ENCODE measurements at regions not wholly inside any gene's neighbourhood (a gene's known extent, or its start where the extent isn't known, plus 50 kb on each side); places are given as distances from the start of the nearest gene placed in this dataset.

DNA sequence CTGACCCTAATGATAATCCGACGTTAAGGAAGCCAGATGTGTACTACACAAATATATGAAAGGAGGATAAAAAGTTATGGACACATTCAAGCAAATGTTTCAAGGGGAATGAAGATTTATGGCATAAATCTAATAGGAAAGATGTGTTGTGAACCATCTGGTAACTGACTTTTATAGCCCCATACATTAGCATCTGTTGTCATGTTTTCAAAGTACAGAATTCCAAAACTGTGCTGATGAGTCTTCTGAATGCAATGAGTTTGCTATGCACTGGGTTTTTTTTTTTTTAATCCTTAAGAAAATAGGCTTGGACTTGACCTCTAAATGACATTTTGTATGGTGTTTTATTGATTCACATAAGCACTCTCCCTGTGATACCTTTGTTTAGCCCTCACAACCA lies 158.5 kb upstream of the ESRRG start:
- no peak for DNase-seq (ENCODE audit: low read depth)

DNA sequence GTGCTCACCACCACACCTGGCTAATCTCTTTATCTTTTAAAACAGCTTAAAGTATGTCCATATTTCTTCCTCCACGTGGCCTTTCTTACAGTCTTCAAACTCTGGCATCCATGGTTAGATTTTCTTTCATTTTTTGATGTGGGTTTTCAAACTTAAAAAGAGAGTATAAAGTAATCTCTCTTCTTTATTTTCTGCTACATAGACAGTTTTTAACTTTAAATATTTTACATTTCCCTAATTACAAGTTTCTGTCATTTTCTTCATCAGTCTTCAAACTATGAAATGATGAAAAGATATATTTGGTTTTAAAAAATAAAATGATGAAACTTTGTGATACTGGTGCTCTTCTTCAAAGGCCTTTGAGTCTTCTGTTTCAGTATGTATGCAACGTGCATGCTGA lies 143.5 kb upstream of the ESRRG start:
- DNase-seq (ENCODE audit: low read depth) = no peak

DNA sequence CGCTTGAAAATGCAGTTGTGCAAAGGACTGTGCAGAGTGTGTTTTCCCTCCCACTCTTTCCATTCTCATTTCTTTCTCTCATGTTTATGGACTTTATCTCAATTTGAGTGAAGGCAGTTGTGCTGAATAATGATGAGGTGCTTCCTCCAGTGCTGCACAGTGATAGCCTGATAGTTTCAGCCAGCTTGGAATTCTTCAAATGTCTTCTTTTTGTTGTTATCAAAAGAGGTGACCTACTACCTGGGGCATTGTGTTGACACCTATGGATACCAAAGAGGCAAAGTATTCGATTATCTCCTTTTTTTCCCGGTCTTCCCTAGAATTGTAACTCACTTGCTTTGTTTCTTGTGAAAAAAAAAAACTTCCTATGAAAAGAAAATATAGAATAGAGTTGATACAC lies 132.6 kb upstream of the ESRRG start:
- DNase-seq (ENCODE audit: low read depth) = no peak

DNA sequence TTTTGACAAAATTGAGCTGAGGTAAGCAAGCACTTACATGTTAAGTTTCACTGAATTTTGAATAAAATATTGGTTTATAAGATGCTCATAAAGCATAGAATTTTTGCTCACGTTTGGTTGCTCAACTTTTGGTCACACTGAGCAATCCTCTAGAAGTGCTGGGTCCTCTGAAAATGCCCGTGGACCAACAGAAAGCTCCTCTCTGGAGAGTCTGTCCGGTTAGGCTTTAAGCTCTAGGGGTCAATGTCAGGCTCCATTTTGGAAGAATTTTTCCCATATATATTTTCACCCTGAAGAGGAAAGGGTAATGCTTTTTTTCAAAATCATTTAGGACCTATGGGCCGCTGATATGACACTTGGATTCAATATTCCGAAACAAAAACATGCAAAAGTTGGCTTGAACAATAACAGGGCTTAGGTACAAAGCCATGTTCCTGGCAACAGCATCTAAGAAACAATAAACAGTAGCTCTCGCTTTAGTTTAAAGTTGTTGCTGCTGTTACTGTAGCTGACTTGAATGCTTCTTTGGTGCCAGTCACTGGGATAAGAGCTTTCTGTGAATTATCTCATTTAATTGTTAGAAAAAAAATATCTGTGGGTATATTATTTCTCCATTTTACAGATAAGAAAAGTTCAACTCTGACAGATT lies 131.7 kb upstream of the ESRRG start:
- DNase-seq (ENCODE audit: low read depth) = no peak

DNA sequence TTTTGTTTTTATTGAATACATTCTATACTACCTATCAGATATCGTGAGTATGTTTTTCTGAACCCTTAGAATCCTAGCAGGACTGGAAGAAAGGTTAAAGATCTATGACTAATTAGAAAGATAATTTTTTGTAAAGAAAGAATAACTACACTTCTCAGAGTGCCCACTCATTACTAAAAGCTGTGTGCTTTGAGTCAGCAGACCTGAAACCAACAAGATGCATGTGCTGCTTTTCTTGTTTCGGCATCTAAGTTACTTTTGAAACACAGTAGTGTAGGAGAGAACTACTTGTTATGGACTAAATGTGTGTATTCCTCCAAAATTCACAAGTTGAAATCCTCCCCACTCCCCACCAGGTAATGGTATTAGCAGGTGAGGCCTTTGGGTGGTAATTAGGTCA lies 127.8 kb upstream of the ESRRG start:
- no peak for DNase-seq (ENCODE audit: low read depth)

DNA sequence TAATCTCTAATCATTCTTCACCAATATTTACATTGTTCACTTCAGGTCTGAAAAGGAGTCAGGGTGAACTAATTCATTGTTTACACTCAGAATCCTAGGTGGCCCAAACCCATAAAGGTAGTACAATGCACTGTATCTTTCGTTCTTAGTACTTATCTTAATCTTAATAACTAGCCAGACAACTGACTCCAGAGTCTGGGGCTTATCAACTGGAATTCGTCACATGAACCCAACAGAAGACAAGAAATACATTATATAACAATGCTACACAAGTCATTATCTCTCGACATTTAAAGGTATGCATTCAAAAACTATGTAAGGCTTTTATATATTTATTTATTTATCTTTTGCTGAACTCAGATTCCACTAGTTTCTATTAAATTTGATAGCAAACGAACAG lies 125.9 kb upstream of the ESRRG start:
- no peak for DNase-seq (ENCODE audit: low read depth)

DNA sequence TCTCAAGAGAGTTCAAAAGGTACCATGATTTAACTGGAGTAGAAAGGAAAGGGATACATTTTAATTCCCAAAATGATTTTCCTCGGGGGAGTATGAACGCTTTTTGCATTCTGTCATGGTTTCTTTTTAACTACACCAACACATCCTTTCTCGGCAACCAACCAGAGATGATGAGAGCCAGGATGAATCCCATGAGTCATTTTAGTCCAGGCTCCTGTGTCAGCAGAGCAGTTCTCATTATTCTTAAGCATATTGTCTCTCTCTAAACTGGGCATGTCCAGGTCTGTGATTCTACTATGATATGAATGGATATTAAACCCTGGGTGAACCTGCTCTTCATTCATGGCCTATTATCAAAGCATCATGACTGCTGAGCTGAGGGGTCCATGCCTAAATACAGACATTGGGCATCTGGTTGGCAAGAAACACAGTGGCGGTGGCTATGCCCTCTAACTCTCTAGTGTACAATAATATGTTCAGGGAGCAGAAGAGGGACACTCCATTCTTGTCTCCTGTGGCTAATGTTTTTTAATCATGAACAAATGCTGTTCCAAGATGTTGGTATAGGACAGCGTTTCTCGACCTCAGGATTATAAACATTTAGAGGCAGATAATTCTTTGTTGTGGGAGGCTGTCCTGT lies 124.3 kb upstream of the ESRRG start:
- DNase-seq (ENCODE audit: low read depth) = no peak

DNA sequence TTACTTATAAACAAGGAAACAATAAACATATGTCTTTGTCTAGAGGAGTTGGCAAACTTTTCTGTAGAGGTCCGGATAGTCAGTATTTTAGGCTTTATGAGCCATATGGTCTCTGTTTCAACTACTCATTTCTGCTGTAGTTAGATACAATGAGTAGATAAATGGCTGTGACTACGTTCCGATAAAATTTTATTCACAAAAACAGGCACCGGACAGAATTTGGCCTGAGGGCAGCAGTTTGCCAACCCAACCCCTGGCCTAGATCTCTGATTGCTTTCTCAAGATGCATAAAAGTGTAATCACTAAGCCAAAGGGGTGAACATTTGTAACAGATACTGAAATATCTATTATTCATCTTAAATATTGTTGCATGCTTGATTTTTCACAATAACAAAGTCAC lies 123.1 kb upstream of the ESRRG start:
- no peak for DNase-seq (ENCODE audit: low read depth)

DNA sequence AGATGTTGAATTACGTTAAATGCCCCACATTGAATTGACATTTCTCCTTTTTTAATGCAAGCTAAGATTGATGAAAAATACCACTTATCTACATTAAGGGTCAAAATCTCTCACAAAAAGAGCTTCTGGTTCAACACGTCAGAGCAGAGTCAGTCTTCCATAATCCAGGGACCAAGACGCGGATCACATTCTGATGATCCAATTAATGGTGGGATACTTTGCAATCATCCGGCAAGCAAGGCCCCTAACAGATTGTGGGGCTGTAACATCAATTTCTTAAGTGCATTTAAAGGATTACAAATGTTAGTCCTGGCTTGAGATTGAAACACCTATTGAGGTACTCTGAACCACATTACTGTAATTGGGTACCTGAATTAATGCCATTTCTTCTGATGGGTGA lies 120.2 kb upstream of the ESRRG start:
- no peak for DNase-seq (ENCODE audit: low read depth)

DNA sequence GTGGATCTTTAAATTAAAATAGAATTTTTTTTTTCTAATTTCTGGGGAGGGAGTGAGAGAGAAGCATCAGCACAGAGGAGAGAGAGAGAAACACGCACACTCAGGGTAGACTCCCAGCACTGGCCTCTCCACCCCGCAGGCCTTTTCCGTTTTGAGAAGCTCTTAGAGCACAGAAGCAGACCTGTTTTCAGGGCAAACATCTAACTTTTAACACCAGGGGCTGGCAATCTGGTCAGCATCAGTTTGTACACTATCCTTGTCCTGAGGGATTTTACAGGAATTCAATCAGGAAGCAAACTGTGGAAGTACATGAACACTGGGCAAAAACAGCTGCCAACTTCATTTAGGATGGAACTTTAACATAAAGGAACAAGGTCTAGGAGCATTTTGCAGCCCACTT lies 117.9 kb upstream of the ESRRG start:
- DNase-seq (ENCODE audit: low read depth) = no peak

DNA sequence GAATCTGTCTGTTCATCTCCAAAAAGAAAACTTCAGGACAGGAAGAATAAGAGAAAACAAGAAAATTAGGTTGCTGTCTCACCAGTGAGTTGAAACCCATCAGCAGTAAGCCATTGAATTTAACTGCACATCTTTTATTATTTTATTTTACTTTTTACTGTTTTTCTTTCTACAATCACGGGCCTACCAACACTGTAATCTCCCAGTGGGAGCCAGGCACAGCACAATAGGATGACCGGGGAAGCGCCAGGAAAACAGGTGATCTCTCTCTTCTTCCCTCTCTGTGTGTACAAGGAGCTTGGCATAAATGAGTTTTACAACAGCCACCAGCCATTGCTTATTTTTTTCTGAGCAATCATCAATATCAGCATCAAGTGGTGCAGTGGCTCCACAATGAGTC lies 113.1 kb upstream of the ESRRG start:
- DNase-seq (ENCODE audit: low read depth) = no peak

DNA sequence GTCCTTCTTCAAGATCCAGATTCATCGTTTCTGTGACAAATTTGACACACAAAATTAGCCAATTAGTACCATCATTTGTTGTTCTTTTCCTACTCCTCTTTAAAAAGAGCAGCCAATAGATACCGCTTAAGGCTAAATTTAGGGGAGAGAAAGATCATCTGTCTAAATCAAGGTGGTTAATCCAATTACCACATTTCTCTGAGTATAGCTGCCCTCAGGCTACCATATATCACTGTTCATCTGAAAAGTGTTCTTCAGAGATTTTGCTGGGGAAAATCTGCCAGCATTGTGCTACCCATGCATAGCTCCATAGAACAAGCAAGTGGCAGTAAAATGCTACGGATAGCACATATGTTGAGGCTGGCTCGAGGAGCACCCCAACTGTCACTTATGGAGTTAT lies 110.3 kb upstream of the ESRRG start:
- DNase-seq (ENCODE audit: low read depth) = no peak

DNA sequence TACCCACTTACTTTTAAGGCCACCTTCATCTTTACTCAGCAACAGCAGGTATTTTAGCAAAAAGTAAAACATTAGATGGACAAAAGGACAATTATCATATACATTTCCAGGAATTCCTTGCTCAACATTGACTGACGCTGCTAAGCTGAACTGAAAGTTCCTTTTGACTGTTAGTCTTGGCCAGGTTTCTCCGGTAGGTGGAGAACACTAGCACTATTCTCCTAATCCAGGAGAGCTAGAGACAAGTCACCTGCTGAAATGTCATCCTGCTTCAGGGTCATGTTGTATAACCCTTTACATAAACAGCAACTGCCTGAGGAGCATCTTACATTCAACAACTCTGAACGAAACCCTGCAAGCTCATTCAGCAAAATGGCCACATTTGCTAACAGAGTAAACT lies 109.0 kb upstream of the ESRRG start:
- DNase-seq (ENCODE audit: low read depth) = no peak

DNA sequence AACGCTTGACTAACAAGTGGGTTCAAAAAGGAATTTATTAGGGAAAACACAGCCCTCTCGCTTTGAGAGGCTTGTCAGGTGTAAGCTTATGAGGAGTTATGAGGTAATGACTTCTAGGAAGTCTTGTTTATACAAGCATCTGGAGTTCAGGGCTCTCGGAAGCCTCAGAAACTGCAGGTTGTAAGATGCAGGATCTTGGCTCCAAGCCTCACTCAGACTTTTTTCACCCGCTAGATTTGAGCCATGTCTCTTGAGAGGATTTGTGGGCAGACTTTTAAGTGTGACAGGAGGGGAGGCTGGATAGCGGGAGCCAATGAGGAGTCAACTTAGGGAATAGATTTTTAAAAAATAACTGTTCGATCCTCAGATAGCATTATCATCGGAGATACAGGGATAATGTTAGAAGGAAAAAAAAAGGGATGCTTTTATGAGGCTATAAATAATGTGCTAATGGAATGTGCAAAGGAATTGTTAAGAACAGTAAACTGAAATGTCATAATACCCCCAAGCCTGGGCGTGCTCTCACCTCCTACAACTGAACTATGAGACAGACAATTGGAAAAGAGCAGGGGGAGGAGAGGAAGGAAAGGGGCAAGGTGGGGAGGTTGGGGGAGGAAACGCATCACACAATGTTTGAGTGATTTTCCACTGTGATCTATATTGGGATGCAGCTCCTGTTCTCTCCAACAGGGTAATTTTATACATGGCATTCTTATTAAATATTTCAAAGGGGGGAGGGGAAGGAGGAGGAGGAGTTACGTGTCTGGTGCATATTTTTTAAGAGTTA lies 107.4 kb upstream of the ESRRG start:
- DNase-seq (ENCODE audit: low read depth) = no peak

DNA sequence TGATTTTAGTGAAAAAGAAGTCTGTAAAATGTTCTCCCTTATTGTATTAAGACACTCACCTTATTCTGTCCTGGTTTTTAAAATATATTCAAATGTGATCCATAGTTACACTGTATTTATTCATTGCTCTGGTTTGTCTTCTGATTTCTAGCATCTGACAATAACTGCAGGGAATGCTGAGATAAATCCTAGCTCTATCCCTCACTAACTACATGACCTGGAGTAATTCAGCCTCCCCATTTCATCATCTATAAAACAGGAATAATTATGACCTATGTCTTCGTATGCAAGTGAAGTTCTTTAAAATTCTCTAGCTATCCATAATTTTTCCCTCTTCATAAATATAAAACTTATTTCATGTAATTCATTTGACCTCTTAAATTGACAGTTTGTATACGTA lies 104.0 kb upstream of the ESRRG start:
- no peak for DNase-seq (ENCODE audit: low read depth)

DNA sequence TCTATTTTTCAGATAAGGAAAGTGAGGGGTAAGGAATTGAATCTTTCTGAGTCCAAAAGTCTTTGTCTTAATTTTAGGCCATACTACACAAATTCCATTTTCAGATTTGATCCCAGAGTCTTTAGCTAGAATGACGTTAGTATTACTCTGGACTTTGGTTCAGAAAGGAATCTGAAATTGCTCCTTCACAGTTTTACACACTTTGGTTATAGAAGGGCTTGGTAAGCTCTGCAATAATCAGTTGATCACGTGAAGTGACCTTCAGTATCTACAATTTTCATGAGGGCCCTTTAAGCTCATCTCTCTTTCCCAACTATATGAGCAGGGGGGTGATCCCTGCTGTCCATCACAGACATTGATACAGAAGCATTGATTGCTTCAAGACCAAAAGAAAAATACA lies 103.4 kb upstream of the ESRRG start:
- no peak for DNase-seq (ENCODE audit: low read depth)

DNA sequence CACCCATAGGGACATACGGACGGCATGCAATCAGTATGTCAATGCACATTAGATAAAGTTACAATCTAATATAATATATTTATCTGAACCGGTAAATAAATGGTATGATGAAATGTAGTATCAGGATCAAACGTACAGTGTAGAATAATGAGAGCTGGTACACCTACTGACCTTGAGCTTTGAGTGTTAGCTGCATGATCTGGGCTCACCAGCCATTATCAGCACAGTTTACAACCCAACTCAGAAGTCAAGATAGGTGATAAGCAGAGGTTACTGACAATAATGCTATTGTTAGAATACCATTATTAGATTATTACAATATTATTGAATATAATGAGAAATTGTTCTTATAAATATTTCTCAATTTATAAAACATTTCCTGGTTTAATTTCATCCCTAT lies 103.0 kb upstream of the ESRRG start:
- DNase-seq (ENCODE audit: low read depth) = no peak

DNA sequence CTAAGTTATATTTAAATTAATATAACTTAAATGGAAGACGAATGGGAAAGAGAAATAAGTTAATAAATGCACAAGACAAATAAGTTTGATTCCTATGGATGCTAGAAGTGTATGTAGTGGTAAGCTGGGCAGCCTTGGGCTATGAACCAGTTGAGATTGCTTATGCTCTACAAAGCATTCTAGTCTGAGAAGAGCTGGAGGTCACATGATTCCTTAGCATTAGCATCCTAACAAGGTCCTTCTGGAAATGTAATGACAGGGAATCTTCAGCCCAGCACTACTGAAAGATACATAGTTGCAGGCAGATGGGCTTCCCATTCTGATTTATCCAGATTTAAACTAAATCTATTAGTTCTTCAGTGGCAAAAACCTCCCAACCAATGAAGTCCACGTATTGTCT lies 102.3 kb upstream of the ESRRG start:
- DNase-seq (ENCODE audit: low read depth) = no peak

DNA sequence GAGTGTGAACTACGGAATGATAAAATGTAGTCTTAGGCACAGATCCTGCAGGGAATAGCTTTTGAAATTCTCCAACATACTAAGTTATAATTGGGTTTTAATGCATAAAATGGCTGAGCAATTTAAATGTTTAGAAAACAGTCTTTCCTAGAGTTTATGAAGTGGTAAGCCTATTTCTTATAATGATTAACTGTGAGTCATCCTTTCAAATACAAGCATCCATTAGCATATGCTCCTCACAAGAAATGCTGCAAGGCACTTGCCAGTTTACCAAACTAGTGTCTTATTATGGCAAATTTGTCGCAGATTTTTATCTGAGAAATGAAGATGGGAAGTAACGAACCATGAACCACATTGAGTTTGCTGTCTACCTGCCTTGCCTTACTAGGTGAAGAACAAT lies 101.3 kb upstream of the ESRRG start:
- no peak for DNase-seq (ENCODE audit: low read depth)

DNA sequence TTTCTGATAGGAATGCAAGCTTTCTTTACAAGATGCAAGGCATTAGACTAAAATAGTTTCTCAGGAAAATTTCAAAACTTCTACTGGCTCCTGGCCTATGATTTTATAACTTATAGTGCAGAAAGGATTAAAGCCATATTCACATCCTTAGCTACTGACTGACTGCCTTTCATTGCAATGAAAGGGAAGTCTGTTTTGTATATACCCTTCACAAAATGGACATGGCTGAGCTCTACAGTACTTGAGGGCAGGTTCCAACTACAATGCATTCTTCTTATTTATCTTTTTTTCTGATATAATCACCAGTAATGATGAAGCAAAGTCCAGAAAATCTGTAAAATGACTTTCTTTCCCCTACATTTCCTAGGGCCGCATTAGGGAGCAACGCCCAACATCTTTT lies 100.5 kb upstream of the ESRRG start:
- no peak for DNase-seq (ENCODE audit: low read depth)

DNA sequence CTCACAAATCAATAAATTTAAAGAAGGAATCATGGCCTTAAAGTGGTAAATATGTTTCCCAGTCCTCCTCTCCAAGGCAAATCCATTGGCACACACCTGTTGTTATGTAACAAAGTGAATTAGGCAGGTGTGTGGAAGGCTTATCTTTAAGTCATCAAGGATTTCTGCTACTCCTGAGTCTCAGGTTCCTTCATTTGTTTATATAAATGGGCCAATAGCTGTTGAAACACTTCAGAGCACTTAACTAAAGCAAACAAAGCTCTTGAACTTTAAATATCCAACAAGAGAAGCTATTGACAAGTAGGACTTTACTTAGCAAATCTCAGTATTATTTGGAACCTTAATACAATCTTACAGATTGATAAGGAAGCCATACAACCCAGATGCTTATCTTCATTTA lies 99.3 kb upstream of the ESRRG start:
- no peak for DNase-seq (ENCODE audit: low read depth)

DNA sequence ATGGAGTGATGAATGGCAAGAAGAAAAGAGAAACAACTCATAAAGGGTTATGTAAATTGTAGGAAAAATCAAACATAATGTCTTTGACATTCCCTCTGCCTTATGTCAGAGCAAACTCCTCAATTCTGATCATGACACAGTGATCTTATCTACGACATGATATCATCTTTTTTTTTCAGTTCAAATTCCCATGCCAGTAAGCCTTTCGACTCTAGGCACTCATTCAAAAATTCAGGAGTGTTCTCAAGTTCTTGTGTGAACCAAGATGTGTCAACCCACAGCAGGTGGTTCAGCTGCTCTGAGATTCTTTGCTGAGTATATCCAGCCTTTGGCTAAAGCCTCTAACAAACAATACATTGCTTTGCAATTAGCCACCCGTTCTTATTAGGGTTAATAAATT lies 97.1 kb upstream of the ESRRG start:
- DNase-seq (ENCODE audit: low read depth) = no peak

DNA sequence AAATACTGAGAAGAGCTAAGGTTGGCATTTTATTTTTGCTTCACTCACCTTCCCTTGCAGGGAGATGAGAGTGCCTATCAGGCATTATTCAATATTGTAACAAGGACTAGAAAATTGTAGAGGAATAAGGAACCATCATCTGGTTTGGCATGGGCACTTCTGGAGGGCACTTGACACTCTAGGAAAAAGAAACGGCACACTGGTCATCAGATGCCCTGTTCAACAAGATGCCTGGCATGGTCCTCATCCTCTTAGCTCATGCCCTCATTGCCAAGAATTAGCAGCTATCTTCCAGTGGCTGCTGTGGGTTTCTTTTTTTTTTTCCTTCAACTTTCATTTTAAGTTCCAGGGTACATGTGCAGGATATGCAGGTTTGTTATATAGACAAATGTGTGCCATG lies 95.1 kb upstream of the ESRRG start:
- DNase-seq (ENCODE audit: low read depth) = no peak

All from fibroblast of the conjunctiva (primary cell).